GM18508 (cell line): ENCODE measurements at regions not wholly inside any gene's neighbourhood (a gene's known extent, or its start where the extent isn't known, plus 50 kb on each side); places are given as distances from the start of the nearest gene placed in this dataset.

ENCODE experiments used
- ATAC-seq: cut with Tn5 transposase; IDR thresholded peaks from one replicate; pipeline ENCODE4 v1.9.1; 2021; ENCODE audit warnings: moderate number of reproducible peaks; ENCODE audit not compliant: insufficient read depth, unreplicated experiment

DNA sequence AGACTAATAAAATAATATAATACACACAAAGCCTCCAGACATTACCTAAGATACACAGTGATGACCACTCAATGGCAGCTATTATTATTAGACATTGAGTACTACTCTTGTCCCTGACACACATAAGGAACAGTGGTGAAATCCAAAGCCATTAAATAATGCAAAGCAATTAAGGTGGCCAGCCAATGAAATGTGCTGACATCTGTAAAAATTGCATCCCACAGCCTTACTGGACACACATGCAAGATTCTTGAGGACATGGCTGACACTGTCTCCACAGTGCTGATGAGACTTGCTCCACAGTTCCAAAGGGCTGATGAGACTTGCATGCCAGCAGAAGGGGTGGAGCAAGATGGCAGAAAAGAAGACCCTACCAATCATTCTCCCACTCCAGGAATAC lies 447.5 kb downstream of the IRX1 start:
- ATAC-seq = no peak

- no peak for ATAC-seq
Observed at GRCh38 chr5:4044881-4045280, 449.2 kb downstream of the IRX1 start.

DNA sequence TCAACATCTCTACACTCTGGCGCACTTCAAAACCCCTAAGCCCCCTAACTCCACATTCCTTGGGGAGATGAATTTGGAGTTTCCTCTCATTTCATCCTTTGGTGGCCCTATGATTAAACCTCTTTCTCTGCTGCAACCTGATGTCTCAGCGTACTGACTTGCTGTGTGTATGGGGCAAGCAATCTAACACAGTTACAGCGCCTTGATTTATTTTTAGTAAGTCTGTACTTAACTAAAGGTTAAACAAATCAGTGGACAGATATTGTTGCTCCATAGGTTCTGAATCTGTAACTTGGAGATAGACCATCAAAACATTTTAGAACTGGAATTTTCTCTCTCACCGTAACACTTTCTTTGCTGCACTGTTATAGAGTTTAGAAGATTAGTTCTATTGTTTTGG lies 452.8 kb downstream of the IRX1 start:
- ATAC-seq = no peak

GRCh38 chr5:4050203-4050602 lies 454.6 kb downstream of the IRX1 start:
- no peak for ATAC-seq

DNA sequence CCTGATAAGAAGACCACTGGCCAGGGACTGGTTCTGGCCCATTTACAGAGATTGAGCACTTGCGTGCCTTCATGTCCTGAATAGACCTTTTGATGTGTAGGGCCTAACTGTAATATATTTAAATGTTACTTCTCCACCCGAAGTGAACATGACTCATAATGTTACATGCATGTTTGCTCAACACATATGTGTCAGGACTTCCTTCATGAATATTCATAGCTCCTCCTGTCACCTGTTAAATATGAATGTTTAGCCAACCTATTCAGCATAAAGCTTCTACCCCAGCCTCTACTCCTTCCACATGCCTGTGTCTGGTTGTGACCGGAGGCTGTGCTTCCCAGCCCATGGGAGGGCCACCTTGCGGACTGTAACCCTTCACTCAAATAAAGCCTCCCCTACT lies 457.5 kb downstream of the IRX1 start:
- no peak for ATAC-seq

GRCh38 chr5:4054092-4054491 lies 458.5 kb downstream of the IRX1 start:
- no peak for ATAC-seq

DNA sequence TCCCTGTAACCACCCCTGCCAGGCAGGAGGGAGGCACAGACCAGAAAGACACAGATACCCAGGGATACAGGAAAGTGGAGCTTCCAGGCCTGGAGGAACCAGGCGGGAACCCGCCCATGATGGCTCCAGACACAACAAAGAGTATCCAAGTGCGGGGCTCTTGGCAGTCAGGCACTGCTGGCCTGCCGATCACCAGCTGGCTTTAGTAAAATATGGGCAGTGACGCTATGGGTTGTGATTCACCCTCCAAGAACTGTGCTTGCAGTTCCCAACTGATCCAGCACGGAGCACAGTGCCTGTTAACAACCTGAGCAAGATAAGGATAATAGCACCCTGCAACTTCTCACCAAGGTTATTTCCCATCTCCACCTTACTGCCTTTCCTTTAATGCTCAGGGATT lies 463.3 kb downstream of the IRX1 start:
- no peak for ATAC-seq

DNA sequence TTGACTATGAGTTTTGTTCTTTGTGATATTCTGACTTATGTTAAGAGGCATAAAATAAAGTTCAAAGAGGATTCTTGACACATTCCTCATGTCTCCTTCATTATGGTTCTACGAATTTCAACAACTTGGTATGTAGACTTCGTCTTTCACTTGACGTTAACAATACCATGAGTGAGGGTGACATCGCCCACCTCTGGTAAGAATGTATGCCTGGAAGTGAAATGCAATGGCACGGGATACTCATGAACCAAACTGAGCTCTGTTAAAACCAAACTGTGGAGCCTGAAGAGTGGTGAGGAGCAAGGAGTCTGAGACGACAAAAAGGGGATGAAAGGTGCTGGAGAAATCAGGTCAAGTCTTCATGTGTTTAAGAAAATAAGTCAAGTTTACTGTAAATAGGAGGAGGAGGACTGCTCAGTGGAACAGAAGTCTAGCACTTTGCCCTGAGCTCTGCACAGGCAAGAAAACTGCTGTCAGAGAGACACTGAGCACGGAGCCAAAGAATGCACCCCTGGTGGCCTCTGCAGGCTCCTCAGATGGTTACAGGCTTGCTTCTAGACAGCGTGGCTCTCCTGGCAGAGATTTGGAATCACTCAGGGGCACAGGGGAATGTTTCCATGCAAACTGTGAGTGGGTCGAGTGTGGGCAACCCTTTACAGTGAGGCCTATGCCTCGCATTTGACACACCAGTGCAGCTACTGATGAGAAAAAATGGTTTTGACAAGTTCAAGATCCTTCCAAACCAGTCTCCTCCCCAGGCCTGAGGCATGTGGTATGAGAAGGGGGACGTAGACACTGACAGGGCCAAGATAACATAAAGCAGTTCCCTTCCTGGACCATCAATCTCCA lies 470.1 kb downstream of the IRX1 start:
- no peak for ATAC-seq

DNA sequence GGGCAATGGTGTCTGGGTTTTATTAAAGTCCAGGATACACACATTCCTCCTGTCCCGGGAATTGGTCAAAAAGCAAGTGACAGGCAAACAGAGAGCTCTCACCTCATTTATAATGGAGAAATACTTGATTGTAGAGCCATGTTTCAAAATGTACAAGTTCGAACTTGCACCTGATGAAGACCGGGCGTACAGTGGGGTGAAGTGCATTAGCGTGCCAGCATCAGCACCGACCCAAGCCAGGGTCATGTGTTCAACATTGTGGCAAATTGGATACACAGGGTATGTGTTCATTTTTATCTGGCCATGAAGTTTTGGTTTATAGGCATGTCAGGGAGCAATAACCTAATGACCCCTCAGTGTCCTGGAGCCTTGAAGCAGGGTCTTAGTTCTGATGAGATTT lies 472.5 kb downstream of the IRX1 start:
- ATAC-seq = no peak

GRCh38 chr5:4078544-4078943 lies 482.9 kb downstream of the IRX1 start:
- ATAC-seq = no peak

- ATAC-seq = no peak
Observed at GRCh38 chr5:4079831-4080230, 484.2 kb downstream of the IRX1 start.

DNA sequence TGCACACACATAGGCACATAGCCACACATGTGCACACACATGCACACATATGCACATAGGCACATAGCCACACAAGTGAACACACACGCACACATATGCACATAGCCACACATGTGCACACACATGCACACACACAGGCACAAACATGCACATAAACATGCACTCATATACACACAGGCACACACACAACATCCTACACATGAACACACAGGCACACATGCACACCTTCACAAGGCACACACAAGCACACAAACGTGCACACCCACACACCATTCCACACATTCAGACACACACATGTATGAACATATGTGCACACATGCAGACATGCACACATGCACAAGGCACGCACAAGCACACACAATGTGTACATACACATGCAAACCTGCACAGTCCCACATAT lies 484.7 kb downstream of the IRX1 start:
- no peak for ATAC-seq

- ATAC-seq = no peak
Observed at GRCh38 chr5:4081059-4081458, 485.4 kb downstream of the IRX1 start.

- ATAC-seq = no peak
Observed at GRCh38 chr5:4081466-4081865, 485.8 kb downstream of the IRX1 start.

DNA sequence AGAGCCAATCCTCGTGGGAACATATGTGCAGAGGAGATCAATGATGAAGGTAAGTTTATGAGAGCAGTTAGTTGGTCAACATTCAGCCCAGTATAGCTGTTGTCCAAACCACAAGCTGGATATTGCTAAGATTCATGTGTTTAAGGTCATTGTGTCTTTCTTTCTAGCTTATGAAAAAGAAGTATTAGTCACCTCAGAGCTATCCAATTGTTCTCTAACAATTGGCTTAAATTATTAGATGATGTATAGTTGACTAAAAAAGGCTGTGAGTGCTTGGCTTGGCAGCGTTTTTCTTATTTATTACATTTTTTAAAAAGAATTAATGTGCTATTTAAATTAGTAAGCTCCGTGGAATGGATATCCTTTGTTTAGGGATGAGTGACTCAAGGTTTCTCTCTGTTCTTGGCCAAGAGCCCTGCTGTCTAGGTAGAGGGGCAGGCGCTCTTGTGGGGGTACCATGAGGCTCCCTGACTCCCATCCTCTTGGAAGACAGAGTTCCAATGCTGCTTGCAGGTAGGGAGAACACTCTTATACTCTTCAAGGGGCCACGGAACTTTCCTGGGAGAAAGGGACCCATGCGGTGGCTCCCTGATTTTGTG lies 487.4 kb downstream of the IRX1 start:
- no peak for ATAC-seq

GRCh38 chr5:4083591-4084337 lies 488.1 kb downstream of the IRX1 start:
- no peak for ATAC-seq

DNA sequence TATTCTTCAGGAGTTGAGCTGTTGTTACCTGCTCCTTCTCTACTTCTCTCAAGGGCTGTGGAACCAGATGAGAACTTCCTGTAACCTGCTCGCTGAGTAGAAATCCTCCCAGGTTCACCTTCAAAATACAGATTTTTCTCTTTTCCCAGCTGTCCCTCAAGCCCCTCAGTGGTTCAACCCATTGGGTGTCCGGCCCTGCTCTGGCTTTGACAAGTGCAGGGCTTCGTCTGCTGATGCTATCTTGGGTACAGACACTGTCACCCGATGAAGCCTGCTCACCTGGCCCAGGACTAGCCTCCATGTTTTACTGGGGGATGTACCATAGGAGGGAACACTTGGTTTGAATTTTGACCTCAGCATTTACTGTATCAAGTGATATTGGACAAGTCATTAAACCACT lies 490.4 kb downstream of the IRX1 start:
- no peak for ATAC-seq

DNA sequence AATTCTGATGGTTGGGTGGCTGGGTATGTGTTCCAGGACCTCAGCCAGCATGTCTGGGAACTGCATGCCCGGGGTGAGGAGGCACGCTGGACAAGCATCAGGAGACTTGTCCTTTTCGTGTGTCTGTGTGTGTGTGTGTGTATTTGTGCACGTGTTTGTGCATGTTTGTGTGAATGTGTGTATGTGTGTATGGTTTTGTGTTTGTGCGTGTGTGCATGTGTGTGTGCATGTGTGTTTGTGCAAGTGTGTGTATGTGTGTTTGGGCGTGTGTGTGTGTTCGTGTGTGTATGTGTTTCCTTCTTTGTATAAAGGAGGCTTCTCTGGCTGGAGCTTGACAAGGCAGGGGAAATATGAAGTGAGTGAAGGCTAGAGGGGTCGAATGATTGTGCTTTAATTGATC lies 491.5 kb downstream of the IRX1 start:
- ATAC-seq = no peak

GRCh38 chr5:4089087-4089486 lies 493.5 kb downstream of the IRX1 start:
- no peak for ATAC-seq

GRCh38 chr5:4093236-4093635 lies 497.6 kb downstream of the IRX1 start:
- ATAC-seq = no peak

GRCh38 chr5:4093970-4094369 lies 498.3 kb downstream of the IRX1 start:
- ATAC-seq = no peak
